Thymus (tissue), 11 donors: ENCODE measurements at regions not wholly inside any gene's neighbourhood (a gene's known extent, or its start where the extent isn't known, plus 50 kb on each side); places are given as distances from the start of the nearest gene placed in this dataset.

ENCODE experiments used
- DNase-seq, 9 donors: peaks; one replicate each; pipeline ENCODE4 v3.0.0-alpha.2; 2013; ENCODE audit warnings: low spot score in 9 of 9, low read depth in 6 of 9, missing footprints in 1 of 9
- H3K27ac ChIP-seq, 2 donors: one replicate each; pipeline ENCODE4 v1.5.1; 2013; ENCODE audit warnings: control low read depth in 1 of 2, low read depth in 1 of 2, low read length in 1 of 2, mild to moderate bottlenecking in 1 of 2, moderate library complexity in 1 of 2
- H3K27me3 ChIP-seq, 2 donors: one replicate each; pipeline ENCODE4 v1.5.1; 2013; ENCODE audit warnings: low read length in 1 of 2; ENCODE audit not compliant: control insufficient read depth in 2 of 2, insufficient read depth in 1 of 2
- H3K36me3 ChIP-seq, 2 donors: one replicate each; pipeline ENCODE4 v1.5.1; 2013; ENCODE audit warnings: low read length in 1 of 2, mild to moderate bottlenecking in 1 of 2, moderate library complexity in 1 of 2; ENCODE audit not compliant: control insufficient read depth in 2 of 2, insufficient read depth in 2 of 2
- H3K4me1 ChIP-seq, 2 donors: one replicate each; pipeline ENCODE4 v1.5.1; 2013; ENCODE audit warnings: low read length in 2 of 2; ENCODE audit not compliant: control insufficient read depth in 2 of 2, insufficient read depth in 2 of 2
- H3K4me3 ChIP-seq, 2 donors: one replicate each; pipeline ENCODE4 v1.5.1; 2013; ENCODE audit warnings: low read length in 2 of 2, control low read depth in 1 of 2, mild to moderate bottlenecking in 1 of 2
- H3K9me3 ChIP-seq, 2 donors: one replicate each; pipeline ENCODE4 v1.5.1; 2013; ENCODE audit warnings: low read length in 1 of 2, mild to moderate bottlenecking in 1 of 2; ENCODE audit not compliant: control insufficient read depth in 2 of 2, insufficient read depth in 1 of 2
- WGBS: extraction: QIAGEN DNeasy Blood & Tissue Kit; methylation state at CpG from one replicate; pipeline ENCODE4 v1.1.7; 2013; 5-methylcytosine and 5-hydroxymethylcytosine counted together
- donor health status: healthy.

- no peaks in the 10 kb centered on the region for H3K27me3 ChIP-seq
- no peak overlapping the region for H3K27ac ChIP-seq
- no peak overlapping the region for H3K4me3 ChIP-seq
- no peaks in the 10 kb centered on the region for H3K4me1 ChIP-seq
- no peaks in the 10 kb centered on the region for H3K36me3 ChIP-seq
- no peaks in the 10 kb centered on the region for H3K9me3 ChIP-seq
- WGBS, result 97% methylated on average over 12 of the region's 12 CpGs
- no peak for DNase-seq
Observed at GRCh38 chr5:125376059-125376641, 629.7 kb upstream of the ZNF608 start.

GRCh38 chr5:125377141-125377540, 630.7 kb upstream of the ZNF608 start:
- H3K4me3 ChIP-seq, result no peak overlapping the region
- no peaks in the 10 kb centered on the region for H3K9me3 ChIP-seq
- H3K36me3 ChIP-seq, result no peaks in the 10 kb centered on the region
- 97% methylated on average over 1 of the region's 1 CpG for WGBS
- no peaks in the 10 kb centered on the region for H3K4me1 ChIP-seq
- H3K27me3 ChIP-seq, result no peaks in the 10 kb centered on the region
- no peak overlapping the region for H3K27ac ChIP-seq
- no peak for DNase-seq

DNA sequence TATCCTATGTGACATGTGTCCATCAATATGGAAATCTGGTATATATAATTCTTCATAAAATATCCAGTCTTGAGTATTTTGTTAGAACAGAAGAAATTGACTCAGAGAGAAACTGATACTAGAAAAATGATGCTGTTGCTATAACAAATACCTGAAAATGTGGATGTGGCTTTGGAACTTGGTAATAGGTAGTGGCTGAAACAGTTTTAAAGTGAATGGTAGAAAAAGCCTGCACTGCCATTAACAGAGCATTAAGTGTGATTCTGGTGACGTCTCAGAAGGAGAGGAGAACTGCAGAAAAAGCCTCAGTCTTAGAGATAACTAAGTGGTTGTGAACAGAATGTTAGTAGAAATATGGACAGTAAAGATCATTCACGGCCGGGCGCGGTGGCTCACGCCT, 634.9 kb upstream of the ZNF608 start:
- WGBS, result 49% methylated on average over 2 of the region's 6 CpGs
- no peaks in the 10 kb centered on the region for H3K36me3 ChIP-seq
- H3K4me3 ChIP-seq, result no peak overlapping the region
- no peak for DNase-seq
- H3K9me3 ChIP-seq, result no peaks in the 10 kb centered on the region
- no peak overlapping the region for H3K27ac ChIP-seq
- no peaks in the 10 kb centered on the region for H3K4me1 ChIP-seq
- no peaks in the 10 kb centered on the region for H3K27me3 ChIP-seq

DNA sequence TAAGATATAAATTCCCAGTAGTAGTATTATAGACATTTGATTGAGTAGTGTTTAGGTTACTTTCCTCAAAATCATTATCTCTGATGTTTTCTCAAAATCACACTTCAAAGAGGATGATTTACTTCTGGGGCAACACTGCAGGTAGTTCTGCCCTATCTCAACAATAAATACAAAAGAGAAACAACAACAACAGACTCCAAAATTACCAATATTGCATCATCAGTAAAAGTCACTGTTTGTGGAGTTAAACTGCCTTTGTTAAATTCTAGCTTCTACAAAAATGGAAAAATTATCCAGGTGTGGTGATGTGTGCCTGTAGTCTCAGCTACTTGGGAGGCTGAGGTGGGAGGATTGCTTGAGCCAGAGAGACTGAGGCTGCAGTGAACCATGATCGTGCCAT, 637.6 kb upstream of the ZNF608 start:
- Histone ChIP-seq H3K27me3 (no peaks in the 10 kb centered on the region), H3K36me3 (no peaks in the 10 kb centered on the region), H3K9me3 (no peaks in the 10 kb centered on the region), H3K4me3 (no peak overlapping the region), H3K27ac (no peak overlapping the region), H3K4me1 (no peaks in the 10 kb centered on the region)
- 94% methylated on average over 1 of the region's 1 CpG for WGBS
- DNase-seq, result no peak

DNA sequence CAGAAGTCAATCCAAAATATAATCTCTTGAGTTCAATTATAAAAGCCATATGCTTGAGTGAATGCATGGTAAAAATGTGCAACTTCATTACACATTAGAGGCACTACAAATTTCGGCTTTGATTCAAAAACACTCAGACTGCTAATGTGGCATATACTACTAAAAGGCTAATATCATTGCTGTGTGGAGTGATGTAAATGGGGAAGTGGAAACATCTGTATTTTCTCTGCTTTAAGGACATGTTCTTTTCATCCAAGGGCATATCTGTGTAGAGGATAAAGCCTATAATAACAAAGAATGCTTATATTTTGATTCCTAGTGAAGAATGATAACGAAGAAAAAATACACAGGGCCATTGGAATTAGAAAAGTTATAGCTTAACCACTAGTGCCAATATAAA, 643.9 kb upstream of the ZNF608 start:
- H3K27me3 ChIP-seq, result no peaks in the 10 kb centered on the region
- no peak for DNase-seq
- no peak overlapping the region for H3K27ac ChIP-seq
- 12% methylated on average over 2 of the region's 2 CpGs for WGBS
- no peaks in the 10 kb centered on the region for H3K9me3 ChIP-seq
- no peaks in the 10 kb centered on the region for H3K36me3 ChIP-seq
- H3K4me3 ChIP-seq, result no peak overlapping the region
- no peaks in the 10 kb centered on the region for H3K4me1 ChIP-seq

DNA sequence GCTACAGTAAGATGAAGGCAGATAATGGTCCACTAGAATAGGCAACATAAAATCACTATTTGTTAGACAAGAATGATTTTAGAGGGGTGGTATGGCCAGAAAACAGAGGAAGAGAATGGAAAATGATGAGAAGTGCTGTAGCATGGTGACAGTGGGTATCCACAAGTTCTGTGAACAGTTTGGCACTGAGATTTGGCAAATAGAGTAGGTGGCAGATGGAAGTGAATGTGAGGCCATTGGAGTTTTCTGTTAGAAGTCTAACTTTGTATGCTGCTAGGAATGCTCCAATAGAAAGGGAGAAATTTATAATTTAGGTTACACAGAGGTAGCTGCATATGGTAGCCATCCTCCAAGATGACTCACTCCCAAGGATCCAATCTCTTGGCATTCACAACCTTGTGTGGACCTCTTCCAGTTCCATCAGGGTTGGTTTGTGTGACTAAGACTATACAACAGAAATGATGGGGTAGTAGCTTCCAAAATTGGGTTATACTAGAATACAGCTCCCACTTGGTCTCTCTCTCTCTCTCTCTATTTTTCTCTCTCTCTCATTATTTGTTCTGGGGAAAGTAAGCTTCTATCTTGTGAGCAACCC, 646.9 kb upstream of the ZNF608 start:
- no peak overlapping the region for H3K27ac ChIP-seq
- no peak for DNase-seq
- H3K36me3 ChIP-seq, result no peaks in the 10 kb centered on the region
- no peak overlapping the region for H3K4me3 ChIP-seq
- no peaks in the 10 kb centered on the region for H3K27me3 ChIP-seq
- H3K4me1 ChIP-seq, result no peaks in the 10 kb centered on the region
- H3K9me3 ChIP-seq, result no peaks in the 10 kb centered on the region

- Histone ChIP-seq H3K9me3 (no peaks in the 10 kb centered on the region), H3K4me3 (no peak overlapping the region), H3K27ac (no peak overlapping the region), H3K36me3 (no peaks in the 10 kb centered on the region), H3K27me3 (no peaks in the 10 kb centered on the region), H3K4me1 (no peaks in the 10 kb centered on the region)
- DNase-seq, result no peak
- WGBS, result 88% methylated on average over 1 of the region's 1 CpG
Observed at GRCh38 chr5:125394661-125395280, 648.3 kb upstream of the ZNF608 start.

- Histone ChIP-seq H3K4me1 (no peaks in the 10 kb centered on the region), H3K27ac (no peak overlapping the region), H3K4me3 (no peak overlapping the region), H3K36me3 (no peaks in the 10 kb centered on the region), H3K9me3 (no peaks in the 10 kb centered on the region), H3K27me3 (no peaks in the 10 kb centered on the region)
- no peak for DNase-seq
- WGBS, result 95% methylated on average over 1 of the region's 1 CpG
Observed at GRCh38 chr5:125396462-125396861, 650.0 kb upstream of the ZNF608 start.

DNA sequence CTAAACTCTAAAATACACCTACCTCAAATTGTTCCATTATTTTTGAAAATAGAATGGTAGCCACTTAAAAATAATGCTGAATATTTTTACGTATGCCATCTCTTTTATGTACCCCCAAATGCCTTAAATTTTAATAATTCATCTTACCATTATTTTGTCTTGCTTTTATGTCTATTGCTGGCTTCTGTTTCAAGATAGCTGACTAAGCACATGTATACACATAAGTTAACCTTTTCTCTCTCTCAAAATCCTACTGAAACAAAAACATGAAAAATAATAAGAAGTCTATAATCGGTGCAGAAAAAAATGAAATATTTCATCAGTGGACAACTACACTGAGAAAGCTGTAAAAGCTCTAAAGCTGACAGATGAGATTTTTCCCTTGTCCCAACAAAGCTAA, 652.0 kb upstream of the ZNF608 start:
- Histone ChIP-seq H3K27ac (no peak overlapping the region), H3K4me1 (no peaks in the 10 kb centered on the region), H3K36me3 (no peaks in the 10 kb centered on the region), H3K27me3 (no peaks in the 10 kb centered on the region), H3K4me3 (no peak overlapping the region), H3K9me3 (no peaks in the 10 kb centered on the region)
- DNase-seq, result no peak
- 97% methylated on average over 2 of the region's 2 CpGs for WGBS
